ENCODE measurements at regions not wholly inside any gene's neighbourhood (a gene's known extent, or its start where the extent isn't known, plus 50 kb on each side); places are given as distances from the start of the nearest gene placed in this dataset.
"Not testable (repeated sequence)": the region's sequence is repeated elsewhere in the genome, so short reads cannot be mapped to it uniquely, and the experiment has no call there.

DNA sequence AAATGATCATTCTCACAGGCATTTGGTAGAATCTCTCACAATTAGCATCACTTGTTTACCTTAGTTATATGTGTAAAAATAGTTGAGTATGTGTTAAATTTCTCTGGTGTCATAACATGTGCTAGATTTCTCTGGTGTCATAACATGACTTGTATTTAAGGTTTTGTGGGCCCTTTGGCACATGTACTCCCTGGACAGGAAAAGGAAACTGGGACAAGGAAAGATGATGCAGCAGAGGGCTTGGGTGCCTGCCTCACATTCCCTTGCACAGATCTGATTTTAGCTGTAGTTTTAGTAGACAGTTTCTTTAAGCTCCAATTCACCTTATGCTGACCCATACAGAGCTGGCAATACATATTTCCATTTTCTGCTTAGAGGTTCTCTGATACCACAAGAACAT is 726.0 kb downstream of the C4orf33 start:
- no peak for DNase-seq
- no peak for ATAC-seq (replicated peaks)
- no peak overlapping the region for H3K4me3 Mint-ChIP-seq
- no peaks in the 10 kb centered on the region for H3K4me1 Mint-ChIP-seq (ENCODE audit: low read depth in 2 of 2)
- H3K27ac Mint-ChIP-seq, result no peak overlapping the region
- peaks cover 4 to 7% of the 10 kb centered on the region in 2 donors for H3K9me3 Mint-ChIP-seq
- no peaks in the 10 kb centered on the region for H3K27me3 Mint-ChIP-seq
- H3K36me3 Mint-ChIP-seq (ENCODE audit: insufficient read depth), result no peaks in the 10 kb centered on the region

DNA sequence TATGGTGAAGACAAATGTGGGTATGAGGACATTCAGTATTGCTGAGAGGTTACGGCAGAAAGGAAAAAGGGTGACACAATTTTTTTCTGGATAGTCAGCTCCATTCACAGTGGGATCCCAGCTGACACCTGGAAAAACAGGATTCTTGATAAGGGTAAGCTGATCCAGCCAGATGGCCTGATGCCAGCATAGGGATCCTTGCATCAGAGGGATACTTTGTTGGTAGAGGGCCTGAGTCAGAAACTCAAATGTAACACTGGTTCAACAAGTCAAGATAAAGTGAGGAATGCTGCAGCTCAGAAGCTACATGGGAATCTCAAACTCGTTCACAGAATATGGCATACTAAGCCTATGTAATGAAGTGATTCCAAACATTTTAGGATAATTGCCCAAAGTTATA is 726.7 kb downstream of the C4orf33 start:
- Mint-ChIP-seq H3K27me3 (no peaks in the 10 kb centered on the region), H3K9me3 (peaks cover 2 to 3% of the 10 kb centered on the region in 2 donors), H3K4me1 (ENCODE audit: low read depth in 2 of 2) (no peaks in the 10 kb centered on the region), H3K4me3 (no peak overlapping the region), H3K36me3 (ENCODE audit: insufficient read depth) (no peaks in the 10 kb centered on the region), H3K27ac (no peak overlapping the region)
- no peak for DNase-seq
- ATAC-seq (replicated peaks), result no peak

DNA sequence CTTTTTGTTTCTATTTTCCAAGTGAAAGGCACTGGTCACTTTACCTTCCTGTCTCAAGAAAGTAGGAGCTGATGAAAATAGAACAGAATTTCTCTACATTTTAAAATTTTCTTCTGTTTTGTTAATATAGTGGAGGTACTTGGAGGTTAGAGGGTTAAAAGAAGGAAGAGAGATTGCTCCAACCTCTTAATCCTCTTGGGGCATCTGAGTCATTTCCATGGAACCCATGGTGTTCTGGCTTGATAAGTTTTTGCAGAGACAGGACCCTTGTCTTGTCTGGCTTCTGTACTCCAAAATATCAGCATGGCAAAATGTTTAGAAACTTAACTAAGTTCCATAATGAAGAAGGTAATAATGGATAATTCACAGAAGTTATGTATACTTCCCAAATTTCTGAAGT is 727.2 kb downstream of the C4orf33 start:
- DNase-seq (no peak), ATAC-seq (replicated peaks) (no peak)
- Mint-ChIP-seq H3K36me3 (ENCODE audit: insufficient read depth) (no peaks in the 10 kb centered on the region), H3K27ac (no peak overlapping the region), H3K9me3 (peaks cover 0 to 3% of the 10 kb centered on the region in 2 donors), H3K4me1 (ENCODE audit: low read depth in 2 of 2) (no peaks in the 10 kb centered on the region), H3K4me3 (no peak overlapping the region), H3K27me3 (no peaks in the 10 kb centered on the region)

DNA sequence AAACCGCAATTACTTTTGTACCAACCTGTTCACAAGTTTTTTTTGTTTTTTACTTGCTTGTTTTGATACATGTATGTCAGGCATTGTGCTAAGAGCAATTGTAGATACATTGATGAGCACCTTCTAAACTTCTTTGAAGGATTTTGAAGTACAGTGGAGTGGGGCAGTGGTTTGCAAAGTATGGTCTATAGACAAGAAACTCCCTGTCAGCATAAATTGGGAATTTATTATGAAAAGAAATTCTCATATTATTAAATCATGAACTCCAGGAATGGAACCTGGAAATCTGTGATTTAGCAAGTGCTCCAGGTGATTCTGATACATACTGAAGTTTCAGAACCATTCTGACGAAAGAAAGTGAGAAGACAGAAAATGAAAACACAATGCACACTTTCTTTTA is 733.4 kb downstream of the C4orf33 start:
- Mint-ChIP-seq H3K4me3 (no peak overlapping the region), H3K9me3 (peaks cover 0 to 8% of the 10 kb centered on the region in 2 donors), H3K27me3 (no peaks in the 10 kb centered on the region), H3K4me1 (ENCODE audit: low read depth in 2 of 2) (no peaks in the 10 kb centered on the region), H3K27ac (no peak overlapping the region), H3K36me3 (ENCODE audit: insufficient read depth) (no peaks in the 10 kb centered on the region)
- DNase-seq (no peak), ATAC-seq (replicated peaks) (no peak)

DNA sequence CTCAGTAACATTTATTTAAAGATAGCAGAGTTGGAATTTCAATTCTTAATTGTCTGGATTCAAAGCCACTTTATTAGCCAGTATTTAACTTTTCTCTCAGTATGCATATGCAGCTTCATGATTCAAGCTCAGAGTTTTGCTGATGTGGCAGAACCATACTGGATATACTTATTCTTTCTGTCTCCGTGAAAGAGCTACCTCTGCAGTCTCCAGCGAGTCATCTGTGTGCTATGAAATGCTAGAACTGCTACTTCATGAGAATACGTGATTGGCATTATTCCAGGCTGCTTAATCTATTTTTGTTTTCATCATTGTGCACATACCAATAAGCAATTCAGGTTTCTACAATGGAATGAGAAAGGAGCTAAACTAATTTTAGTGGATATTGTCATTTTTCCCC is 743.7 kb downstream of the C4orf33 start:
- peaks cover 12 to 16% of the 10 kb centered on the region in 2 donors for H3K9me3 Mint-ChIP-seq
- DNase-seq, result no peak
- ATAC-seq (replicated peaks), result no peak
- no peaks in the 10 kb centered on the region for H3K27me3 Mint-ChIP-seq
- no peak overlapping the region for H3K4me3 Mint-ChIP-seq
- no peaks in the 10 kb centered on the region for H3K4me1 Mint-ChIP-seq (ENCODE audit: low read depth in 2 of 2)
- no peak overlapping the region for H3K27ac Mint-ChIP-seq
- no peaks in the 10 kb centered on the region for H3K36me3 Mint-ChIP-seq (ENCODE audit: insufficient read depth)

DNA sequence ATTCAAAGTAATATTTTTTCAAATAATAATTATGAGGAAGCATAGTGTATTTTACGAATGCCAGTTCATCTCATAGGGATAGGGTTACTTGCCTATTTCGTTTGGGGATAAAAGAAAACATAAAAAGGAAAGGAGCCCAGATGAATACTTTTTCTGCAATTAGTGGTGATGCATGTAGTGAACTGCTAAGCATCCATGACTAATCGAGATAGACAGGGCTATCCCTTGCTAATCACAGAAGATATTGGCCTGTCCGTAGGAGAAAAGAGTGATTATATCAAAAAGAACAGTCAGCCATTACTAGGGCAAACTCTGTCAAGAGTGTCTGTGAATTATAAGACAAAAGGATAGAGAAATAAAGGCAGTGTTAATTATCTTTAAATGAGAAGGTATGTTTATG is 746.1 kb downstream of the C4orf33 start:
- peaks cover 14 to 15% of the 10 kb centered on the region in 2 donors for H3K9me3 Mint-ChIP-seq
- no peaks in the 10 kb centered on the region for H3K36me3 Mint-ChIP-seq (ENCODE audit: insufficient read depth)
- ATAC-seq (replicated peaks) (no peak), DNase-seq (no peak)
- no peaks in the 10 kb centered on the region for H3K4me1 Mint-ChIP-seq (ENCODE audit: low read depth in 2 of 2)
- no peak overlapping the region for H3K4me3 Mint-ChIP-seq
- no peaks in the 10 kb centered on the region for H3K27me3 Mint-ChIP-seq
- H3K27ac Mint-ChIP-seq, result no peak overlapping the region

DNA sequence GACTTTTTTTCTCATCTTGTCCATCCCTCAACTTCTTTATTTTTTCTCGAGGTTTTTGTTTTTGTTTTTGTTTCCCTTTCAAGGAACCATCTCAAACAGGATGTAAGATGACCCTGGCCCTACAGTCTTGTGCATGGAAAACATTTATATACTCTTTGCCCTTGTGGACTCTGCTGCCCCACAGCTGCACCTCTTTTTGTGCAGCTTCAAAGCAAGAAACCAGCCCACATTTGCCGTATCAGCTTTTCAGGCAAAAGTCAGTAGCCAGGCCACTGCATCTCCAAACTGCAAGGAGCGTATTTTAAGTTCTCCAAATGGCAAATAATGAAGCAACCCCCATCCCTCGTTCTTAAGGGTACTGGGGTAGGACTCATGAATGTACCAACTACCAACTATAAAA is 756.5 kb downstream of the C4orf33 start:
- H3K9me3 Mint-ChIP-seq, result peaks cover 0 to 4% of the 10 kb centered on the region in 2 donors
- H3K36me3 Mint-ChIP-seq (ENCODE audit: insufficient read depth), result no peaks in the 10 kb centered on the region
- H3K27me3 Mint-ChIP-seq, result no peaks in the 10 kb centered on the region
- no peak overlapping the region for H3K4me3 Mint-ChIP-seq
- H3K27ac Mint-ChIP-seq, result no peak overlapping the region
- no peaks in the 10 kb centered on the region for H3K4me1 Mint-ChIP-seq (ENCODE audit: low read depth in 2 of 2)
- ATAC-seq (replicated peaks), result no peak
- no peak for DNase-seq

DNA sequence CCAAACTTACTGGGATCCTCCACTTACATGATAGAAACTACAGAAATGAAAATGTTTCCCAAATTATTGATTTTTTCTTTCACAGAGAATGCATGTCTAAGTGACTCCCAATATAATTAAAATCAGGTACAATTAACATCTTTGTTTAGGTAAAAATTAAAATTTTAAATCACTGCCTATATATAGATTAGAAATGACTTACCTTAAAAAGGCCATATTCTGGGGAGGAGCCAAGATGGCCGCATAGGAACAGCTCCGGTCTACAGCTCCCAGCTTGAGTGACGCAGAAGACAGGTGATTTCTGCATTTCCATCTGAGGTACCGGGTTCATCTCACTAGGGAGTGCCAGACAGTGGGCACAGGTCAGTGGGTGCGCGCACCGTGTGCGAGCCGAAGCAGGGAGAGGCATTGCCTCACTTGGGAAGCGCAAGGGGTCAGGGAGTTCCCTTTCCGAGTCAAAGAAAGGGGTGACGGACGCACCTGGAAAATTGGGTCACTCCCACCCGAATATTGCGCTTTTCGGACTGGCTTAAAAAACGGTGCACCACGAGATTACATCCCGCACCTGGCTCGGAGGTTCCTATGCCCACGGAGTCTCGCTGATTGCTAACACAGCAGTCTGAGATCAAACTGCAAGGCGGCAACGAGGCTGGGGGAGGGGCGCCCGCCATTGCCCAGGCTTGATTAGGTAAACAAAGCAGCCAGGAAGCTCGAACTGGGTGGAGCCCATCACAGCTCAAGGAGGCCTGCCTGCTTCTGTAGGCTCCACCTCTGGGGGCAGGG is 757.9 kb downstream of the C4orf33 start:
- not testable (repeated sequence) for DNase-seq; ATAC-seq (replicated peaks); H3K27me3 Mint-ChIP-seq; H3K4me3 Mint-ChIP-seq; H3K27ac Mint-ChIP-seq; H3K36me3 Mint-ChIP-seq (ENCODE audit: insufficient read depth); H3K4me1 Mint-ChIP-seq (ENCODE audit: low read depth in 2 of 2); H3K9me3 Mint-ChIP-seq

DNA sequence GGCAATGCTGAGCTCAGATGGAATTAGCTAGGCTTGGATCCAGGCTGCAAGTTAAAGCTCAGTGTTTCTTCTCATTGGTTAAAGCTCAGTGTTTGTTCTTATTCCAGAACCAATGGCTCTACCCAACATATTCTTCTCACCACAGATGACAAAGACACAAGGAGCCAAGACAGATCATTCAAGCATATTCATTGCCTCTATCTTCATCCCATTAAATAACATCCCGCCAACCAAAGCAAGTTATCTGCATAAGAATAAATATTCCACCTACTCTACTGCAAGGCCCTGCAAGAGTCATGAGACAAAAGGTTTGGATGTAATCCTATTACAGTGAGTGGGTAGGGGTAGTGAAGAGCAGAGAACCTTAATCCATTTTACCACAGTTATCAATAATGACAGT is 766.5 kb downstream of the C4orf33 start:
- Mint-ChIP-seq H3K36me3 (ENCODE audit: insufficient read depth) (no peaks in the 10 kb centered on the region), H3K4me3 (no peak overlapping the region), H3K27ac (no peak overlapping the region), H3K4me1 (ENCODE audit: low read depth in 2 of 2) (no peaks in the 10 kb centered on the region), H3K9me3 (peaks cover 5 to 15% of the 10 kb centered on the region in 2 donors), H3K27me3 (no peaks in the 10 kb centered on the region)
- ATAC-seq (replicated peaks) (no peak), DNase-seq (no peak)

DNA sequence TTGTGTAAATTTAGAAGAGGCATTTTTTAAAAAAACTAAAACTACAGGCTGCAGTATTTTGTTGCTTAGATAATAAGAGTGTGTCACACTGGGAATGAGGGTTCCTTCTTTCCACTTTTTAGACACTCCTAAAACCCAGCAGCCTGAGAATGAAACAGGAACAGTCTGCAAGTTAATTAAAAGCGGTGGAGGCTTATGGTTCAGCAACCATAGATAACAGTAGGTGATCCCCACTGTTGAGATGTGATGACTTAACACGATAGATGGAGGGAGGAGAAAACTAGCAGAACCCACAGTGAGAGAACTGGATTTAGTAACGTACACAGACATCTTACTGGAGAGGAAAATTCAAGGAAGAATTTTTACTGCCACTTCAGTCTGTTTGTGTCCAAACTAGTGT is 767.3 kb downstream of the C4orf33 start:
- Mint-ChIP-seq H3K27me3 (no peaks in the 10 kb centered on the region), H3K36me3 (ENCODE audit: insufficient read depth) (no peaks in the 10 kb centered on the region), H3K9me3 (peaks cover 5 to 15% of the 10 kb centered on the region in 2 donors), H3K27ac (no peak overlapping the region), H3K4me3 (no peak overlapping the region), H3K4me1 (ENCODE audit: low read depth in 2 of 2) (no peaks in the 10 kb centered on the region)
- no peak for DNase-seq
- no peak for ATAC-seq (replicated peaks)

DNA sequence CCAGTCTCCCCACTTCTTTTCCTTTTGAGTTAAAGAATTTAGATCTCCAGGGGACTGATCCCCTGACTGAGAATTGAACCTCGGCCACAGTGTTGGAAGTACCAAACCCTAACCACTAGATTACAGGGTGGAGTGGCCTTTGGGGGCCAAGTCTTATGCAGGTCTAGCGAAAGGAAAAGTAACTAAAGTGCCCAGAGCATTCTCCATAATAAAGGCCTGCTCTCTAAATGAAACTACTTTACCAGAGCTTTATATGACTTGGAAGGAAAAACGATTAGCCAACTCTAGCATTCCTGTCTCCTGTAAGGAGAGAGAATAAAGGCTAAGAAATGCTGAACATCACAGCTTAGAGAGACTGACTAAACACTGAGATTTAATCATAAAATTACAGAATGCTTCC is 788.0 kb downstream of the C4orf33 start:
- Mint-ChIP-seq H3K4me3 (no peak overlapping the region), H3K9me3 (peaks cover 3 to 7% of the 10 kb centered on the region in 2 donors), H3K4me1 (ENCODE audit: low read depth in 2 of 2) (no peaks in the 10 kb centered on the region), H3K36me3 (ENCODE audit: insufficient read depth) (no peaks in the 10 kb centered on the region), H3K27ac (no peak overlapping the region), H3K27me3 (no peaks in the 10 kb centered on the region)
- no peak for ATAC-seq (replicated peaks)
- no peak for DNase-seq

DNA sequence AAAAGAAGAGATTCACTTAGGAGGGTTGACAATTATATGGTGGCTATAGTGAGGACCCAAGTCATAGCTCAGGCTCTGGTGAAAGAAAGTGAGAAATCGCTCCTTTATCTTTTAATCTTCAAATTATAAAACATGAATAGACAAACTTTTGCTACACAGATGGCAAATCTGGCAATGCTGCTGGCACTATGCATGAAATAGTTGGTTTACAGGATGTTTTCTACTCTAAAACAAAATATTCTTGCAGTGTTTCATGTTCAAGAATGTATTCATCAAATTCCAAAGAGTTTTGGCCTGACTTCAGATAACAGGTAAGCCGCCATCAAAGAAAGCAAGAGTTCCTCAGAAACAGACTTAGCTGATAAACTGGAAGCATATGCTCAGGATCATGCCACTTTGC is 801.2 kb downstream of the C4orf33 start:
- no peak for ATAC-seq (replicated peaks)

DNA sequence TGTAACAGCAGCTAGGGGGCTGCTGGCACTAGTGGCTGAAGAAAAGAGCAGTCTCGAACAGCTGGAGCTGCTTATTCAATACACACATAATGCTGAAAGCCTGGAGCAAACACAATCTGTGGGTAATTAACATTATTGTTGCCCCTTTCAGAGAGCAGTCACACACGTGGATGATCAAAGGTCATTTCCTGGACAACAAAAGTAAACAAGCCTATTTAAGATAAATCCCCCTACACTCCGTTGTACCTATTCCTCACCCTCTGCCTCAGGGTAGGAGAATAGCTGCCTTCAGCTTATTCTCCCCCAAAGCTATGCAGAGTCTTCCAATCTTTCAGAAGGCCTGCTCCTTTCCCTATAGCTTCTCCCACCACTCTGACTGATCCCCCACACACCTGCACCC is 803.9 kb downstream of the C4orf33 start:
- ATAC-seq (replicated peaks) (no peak), DNase-seq (no peak)
- no peaks in the 10 kb centered on the region for H3K4me1 Mint-ChIP-seq (ENCODE audit: low read depth in 2 of 2)
- peaks cover 9 to 38% of the 10 kb centered on the region in 2 donors for H3K9me3 Mint-ChIP-seq
- H3K4me3 Mint-ChIP-seq, result no peak overlapping the region
- no peaks in the 10 kb centered on the region for H3K27me3 Mint-ChIP-seq
- H3K27ac Mint-ChIP-seq, result no peak overlapping the region
- peaks cover 3% of the 10 kb centered on the region for H3K36me3 Mint-ChIP-seq (ENCODE audit: insufficient read depth)

More for the DNA sequence above, 801.2 kb downstream of the C4orf33 start:
- Mint-ChIP-seq H3K27ac (no peak overlapping the region), H3K27me3 (no peaks in the 10 kb centered on the region), H3K4me1 (ENCODE audit: low read depth in 2 of 2) (no peaks in the 10 kb centered on the region), H3K9me3 (peaks cover 7 to 32% of the 10 kb centered on the region in 2 donors), H3K4me3 (no peak overlapping the region), H3K36me3 (ENCODE audit: insufficient read depth) (peaks cover 3% of the 10 kb centered on the region)
- DNase-seq, result no peak

DNA sequence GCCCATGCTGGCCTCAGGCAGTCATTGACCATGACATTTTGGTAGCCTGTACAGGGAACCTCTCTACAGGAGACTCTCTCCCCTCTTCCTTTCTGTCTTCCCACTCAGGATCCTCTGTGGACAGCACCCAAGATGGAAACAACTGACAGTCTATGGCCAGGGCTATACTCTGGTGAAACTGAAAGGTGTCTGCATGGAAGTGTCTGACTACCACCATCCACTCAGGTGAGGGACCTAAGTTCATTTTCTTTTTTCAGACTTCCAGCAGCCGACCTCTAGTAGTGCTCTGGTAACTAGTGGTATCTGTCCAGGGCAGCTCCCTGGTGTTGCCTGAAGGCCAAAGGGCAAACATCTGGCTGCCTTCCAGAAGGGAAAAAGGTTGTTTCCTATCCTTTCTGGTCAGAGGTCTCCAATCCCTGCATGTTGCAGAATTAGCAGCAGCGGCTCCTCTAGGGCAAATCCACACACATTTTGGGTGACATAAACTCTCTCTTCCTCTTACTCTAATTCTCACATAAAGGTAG is 804.5 kb downstream of the C4orf33 start:
- ATAC-seq (replicated peaks) (no peak), DNase-seq (no peak)
- Mint-ChIP-seq H3K4me3 (no peak overlapping the region), H3K27ac (no peak overlapping the region), H3K27me3 (no peaks in the 10 kb centered on the region), H3K36me3 (ENCODE audit: insufficient read depth) (peaks cover 3% of the 10 kb centered on the region), H3K4me1 (ENCODE audit: low read depth in 2 of 2) (no peaks in the 10 kb centered on the region), H3K9me3 (peaks cover 9 to 38% of the 10 kb centered on the region in 2 donors)

Measured in effector memory CD8-positive, alpha-beta T cell (primary cell).